ENCODE measurements at regions not wholly inside any gene's neighbourhood (a gene's known extent, or its start where the extent isn't known, plus 50 kb on each side); places are given as distances from the start of the nearest gene placed in this dataset.

DNA sequence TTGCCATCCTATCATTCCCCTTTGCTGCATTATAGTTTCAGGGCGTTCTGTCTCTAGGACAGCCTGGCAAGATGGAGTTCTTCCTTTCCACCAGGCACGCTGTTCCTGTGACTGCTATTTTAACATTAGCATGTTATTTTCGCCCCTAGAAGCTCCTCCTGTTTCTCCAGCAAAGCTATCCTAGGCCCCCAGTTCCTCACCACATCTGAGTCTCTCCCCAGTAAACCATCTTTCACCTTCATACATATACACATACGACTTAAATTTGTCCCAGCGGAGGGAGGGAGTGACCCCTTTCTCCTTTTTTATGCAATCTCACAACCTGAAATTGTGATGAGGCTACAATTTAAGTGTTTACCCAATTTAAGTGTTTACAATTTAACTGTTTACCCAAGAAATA, 66.7 kb upstream of the FRMD6 start:
- Histone ChIP-seq H3K27me3 (ENCODE audit: control insufficient read depth, insufficient read depth, low read length) (no peaks in the 10 kb centered on the region), H3K36me3 (ENCODE audit: control insufficient read depth, insufficient read depth, low read length) (no peaks in the 10 kb centered on the region), H3K4me3 (ENCODE audit: low read depth, low read length) (no peak overlapping the region)
- ChIA-PET POLR2A (interaction anchor here (0.6 kb wide), 1 partner anchor 15 kb away, joined by 6 read pairs; no protein-coding TSS in a partner anchor), CTCF (interaction anchor here (1.0 to 3.3 kb wide), 4 partner anchors 7 to 52 kb away, joined by 3 to 14 read pairs (median 3); no protein-coding TSS in a partner anchor)
- no peak for DNase-seq (ENCODE audit: low read depth)
- TF ChIP-seq, protein P1, sequence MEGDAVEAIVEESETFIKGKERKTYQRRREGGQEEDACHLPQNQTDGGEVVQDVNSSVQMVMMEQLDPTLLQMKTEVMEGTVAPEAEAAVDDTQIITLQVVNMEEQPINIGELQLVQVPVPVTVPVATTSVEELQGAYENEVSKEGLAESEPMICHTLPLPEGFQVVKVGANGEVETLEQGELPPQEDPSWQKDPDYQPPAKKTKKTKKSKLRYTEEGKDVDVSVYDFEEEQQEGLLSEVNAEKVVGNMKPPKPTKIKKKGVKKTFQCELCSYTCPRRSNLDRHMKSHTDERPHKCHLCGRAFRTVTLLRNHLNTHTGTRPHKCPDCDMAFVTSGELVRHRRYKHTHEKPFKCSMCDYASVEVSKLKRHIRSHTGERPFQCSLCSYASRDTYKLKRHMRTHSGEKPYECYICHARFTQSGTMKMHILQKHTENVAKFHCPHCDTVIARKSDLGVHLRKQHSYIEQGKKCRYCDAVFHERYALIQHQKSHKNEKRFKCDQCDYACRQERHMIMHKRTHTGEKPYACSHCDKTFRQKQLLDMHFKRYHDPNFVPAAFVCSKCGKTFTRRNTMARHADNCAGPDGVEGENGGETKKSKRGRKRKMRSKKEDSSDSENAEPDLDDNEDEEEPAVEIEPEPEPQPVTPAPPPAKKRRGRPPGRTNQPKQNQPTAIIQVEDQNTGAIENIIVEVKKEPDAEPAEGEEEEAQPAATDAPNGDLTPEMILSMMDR (IDR thresholded peaks at IDR 0.05; ENCODE audit: insufficient read depth, low read depth, low read length): no peak

GRCh38 chr14:51592836-51593235, 58.9 kb upstream of the FRMD6 start:
- Histone ChIP-seq H3K36me3 (ENCODE audit: control insufficient read depth, insufficient read depth, low read length) (no peaks in the 10 kb centered on the region), H3K27me3 (ENCODE audit: control insufficient read depth, insufficient read depth, low read length) (no peaks in the 10 kb centered on the region), H3K4me3 (ENCODE audit: low read depth, low read length) (no peak overlapping the region)
- TF ChIP-seq, protein P1 (IDR thresholded peaks at IDR 0.05; ENCODE audit: insufficient read depth, low read depth, low read length): no peak
- CTCF ChIA-PET: interaction anchor here (1.2 to 3.0 kb wide), 3 partner anchors 9 to 60 kb away, joined by 4 to 14 read pairs (median 4); no protein-coding TSS in a partner anchor
- POLR2A ChIA-PET: interaction anchor here (0.6 kb wide), 1 partner anchor 82 kb away, joined by 4 read pairs; no protein-coding TSS in a partner anchor
- DNase-seq (ENCODE audit: low read depth): no peak

GRCh38 chr14:51593397-51593796, 58.3 kb upstream of the FRMD6 start:
- no peak overlapping the region for H3K4me3 ChIP-seq (ENCODE audit: low read depth, low read length)
- DNase-seq (ENCODE audit: low read depth): no peak
- POLR2A ChIA-PET: interaction anchor here (0.6 kb wide), 1 partner anchor 82 kb away, joined by 4 read pairs; no protein-coding TSS in a partner anchor
- no peaks in the 10 kb centered on the region for H3K27me3 ChIP-seq (ENCODE audit: control insufficient read depth, insufficient read depth, low read length)
- no peaks in the 10 kb centered on the region for H3K36me3 ChIP-seq (ENCODE audit: control insufficient read depth, insufficient read depth, low read length)
- CTCF ChIA-PET: interaction anchor here (1.2 to 3.0 kb wide), 3 partner anchors 10 to 59 kb away, joined by 4 to 14 read pairs (median 4); no protein-coding TSS in a partner anchor
- TF ChIP-seq, protein P1 (IDR thresholded peaks at IDR 0.05; ENCODE audit: insufficient read depth, low read depth, low read length): no peak

DNA sequence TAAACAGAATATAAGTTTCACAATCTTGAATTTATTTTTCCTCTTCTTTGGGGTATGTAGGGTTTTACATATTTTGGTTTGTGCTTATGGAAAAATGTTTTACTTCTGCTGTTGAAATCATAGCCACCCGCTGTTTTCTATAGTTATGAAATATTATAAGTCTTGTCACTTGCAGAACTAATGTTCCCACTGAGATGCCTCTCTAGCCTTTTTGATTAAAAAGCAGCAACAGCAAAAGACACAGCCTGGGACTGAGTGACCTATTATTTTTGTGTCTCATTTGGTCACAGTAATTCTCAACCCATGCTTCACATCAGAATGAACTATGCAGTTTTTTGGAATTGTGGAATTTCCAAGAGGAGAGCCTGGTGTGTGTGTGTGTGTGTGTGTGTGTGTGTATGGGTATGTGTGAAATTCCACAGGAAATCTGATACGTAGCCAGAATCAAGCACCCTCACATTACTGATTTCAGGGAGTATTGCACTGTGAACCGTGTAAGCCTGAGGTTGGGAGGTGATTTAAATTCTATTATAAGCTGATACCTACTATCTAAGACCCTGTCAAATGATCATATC, 55.7 kb upstream of the FRMD6 start:
- no peak overlapping the region for H3K4me3 ChIP-seq (ENCODE audit: low read depth, low read length)
- ChIA-PET POLR2A (no interaction called here), CTCF (interaction anchor here (0.6 to 0.8 kb wide), 2 partner anchors 12 to 47 kb away, joined by 4 to 5 read pairs; no protein-coding TSS in a partner anchor)
- TF ChIP-seq, protein P1 (IDR thresholded peaks at IDR 0.05; ENCODE audit: insufficient read depth, low read depth, low read length): no peak
- H3K27me3 ChIP-seq (ENCODE audit: control insufficient read depth, insufficient read depth, low read length): no peaks in the 10 kb centered on the region
- H3K36me3 ChIP-seq (ENCODE audit: control insufficient read depth, insufficient read depth, low read length): no peaks in the 10 kb centered on the region
- no peak for DNase-seq (ENCODE audit: low read depth)

DNA sequence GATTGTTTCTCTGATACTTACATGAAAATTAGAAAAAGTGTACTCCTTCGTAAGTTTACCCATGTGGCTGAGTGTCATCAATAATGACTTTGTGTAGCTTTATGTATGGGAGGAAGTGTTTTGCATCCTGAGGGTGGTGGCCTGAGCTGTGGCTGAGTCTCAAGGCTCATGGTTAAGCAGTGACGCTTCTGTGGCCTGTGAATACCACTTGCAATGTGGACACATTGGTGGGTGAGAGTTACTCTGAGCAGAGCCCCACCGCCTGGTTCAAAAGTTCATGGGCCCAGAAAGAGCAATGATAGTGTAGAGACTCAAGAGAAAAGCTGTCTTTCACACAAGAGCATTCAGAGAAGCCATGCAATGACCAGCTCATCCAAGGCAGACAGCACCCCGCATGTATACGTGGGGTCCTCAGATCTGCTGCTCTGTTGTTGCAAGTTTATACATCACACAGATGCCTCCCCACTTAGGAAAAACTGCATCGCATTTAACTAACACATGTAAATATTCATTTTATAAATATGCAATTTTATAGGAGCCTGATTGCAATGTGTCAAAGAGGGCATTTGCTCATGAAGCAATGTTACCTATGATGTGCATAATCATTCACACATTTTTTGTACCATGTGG, 55.1 kb upstream of the FRMD6 start:
- no peak overlapping the region for H3K4me3 ChIP-seq (ENCODE audit: low read depth, low read length)
- TF ChIP-seq, protein P1 (IDR thresholded peaks at IDR 0.05; ENCODE audit: insufficient read depth, low read depth, low read length): no peak
- DNase-seq (ENCODE audit: low read depth): no peak
- H3K27me3 ChIP-seq (ENCODE audit: control insufficient read depth, insufficient read depth, low read length): no peaks in the 10 kb centered on the region
- CTCF ChIA-PET: interaction anchor here (0.6 to 1.6 kb wide), 5 partner anchors 13 to 313 kb away, joined by 3 to 5 read pairs (median 4); no protein-coding TSS in a partner anchor
- POLR2A ChIA-PET: interaction anchor here (0.6 kb wide), 1 partner anchor 20 kb away, joined by 3 read pairs; no protein-coding TSS in a partner anchor
- H3K36me3 ChIP-seq (ENCODE audit: control insufficient read depth, insufficient read depth, low read length): no peaks in the 10 kb centered on the region

All from BJ (cell line).